ENCODE measurements at regions not wholly inside any gene's neighbourhood (a gene's known extent, or its start where the extent isn't known, plus 50 kb on each side); places are given as distances from the start of the nearest gene placed in this dataset.

GRCh38 chr7:46653848-46654247 lies 732.8 kb upstream of the IGFBP3 start:
- no peak for DNase-seq

- no peak for DNase-seq
Measured at GRCh38 chr7:46652317-46652716, 731.2 kb upstream of the IGFBP3 start.

GRCh38 chr7:46651561-46652088 lies 730.6 kb upstream of the IGFBP3 start:
- DNase-seq, result no peak

- no peak for DNase-seq
Measured at GRCh38 chr7:46651070-46651469, 730.0 kb upstream of the IGFBP3 start.

GRCh38 chr7:46649876-46650275 lies 728.8 kb upstream of the IGFBP3 start:
- DNase-seq, result no peak

- no peak for DNase-seq
Measured at GRCh38 chr7:46637793-46638735, 717.0 kb upstream of the IGFBP3 start.

GRCh38 chr7:46636022-46636421 lies 715.0 kb upstream of the IGFBP3 start:
- DNase-seq, result no peak

- no peak for DNase-seq
Measured at GRCh38 chr7:46633630-46634240, 712.7 kb upstream of the IGFBP3 start.

- no peak for DNase-seq
Measured at GRCh38 chr7:46633200-46633599, 712.1 kb upstream of the IGFBP3 start.

- DNase-seq, result no peak
Measured at GRCh38 chr7:46630031-46630430, 709.0 kb upstream of the IGFBP3 start.

GRCh38 chr7:46628389-46628788 lies 707.3 kb upstream of the IGFBP3 start:
- DNase-seq, result no peak

- no peak for DNase-seq
Measured at GRCh38 chr7:46626691-46627310, 705.7 kb upstream of the IGFBP3 start.

- DNase-seq, result no peak
Measured at GRCh38 chr7:46626261-46626660, 705.2 kb upstream of the IGFBP3 start.

- no peak for DNase-seq
Measured at GRCh38 chr7:46625032-46625431, 704.0 kb upstream of the IGFBP3 start.

GRCh38 chr7:46622251-46622650 lies 701.2 kb upstream of the IGFBP3 start:
- DNase-seq, result no peak

- no peak for DNase-seq
Measured at GRCh38 chr7:46619723-46620310, 698.7 kb upstream of the IGFBP3 start.

- no peak for DNase-seq
Measured at GRCh38 chr7:46616636-46617035, 695.6 kb upstream of the IGFBP3 start.

- DNase-seq, result no peak
Measured at GRCh38 chr7:46613551-46613950, 692.5 kb upstream of the IGFBP3 start.

GRCh38 chr7:46613116-46613515 lies 692.0 kb upstream of the IGFBP3 start:
- DNase-seq, result no peak

GRCh38 chr7:46611508-46611907 lies 690.4 kb upstream of the IGFBP3 start:
- no peak for DNase-seq

- no peak for DNase-seq
Measured at GRCh38 chr7:46610746-46611145, 689.7 kb upstream of the IGFBP3 start.

GRCh38 chr7:46607176-46607575 lies 686.1 kb upstream of the IGFBP3 start:
- DNase-seq, result no peak

GRCh38 chr7:46606761-46607160 lies 685.7 kb upstream of the IGFBP3 start:
- peak; percentile 18 for DNase-seq

Measured in retina (tissue), 1 donor.